ENCODE measurements at regions not wholly inside any gene's neighbourhood (a gene's known extent, or its start where the extent isn't known, plus 50 kb on each side); places are given as distances from the start of the nearest gene placed in this dataset.

- no peak for TF ChIP-seq CTCF (conservative IDR thresholded peaks at IDR 0.05; ENCODE audit: low read length)
- no peak for TF ChIP-seq EZH2phosphoT487 (IDR thresholded peaks at IDR 0.05; ENCODE audit: borderline replicate concordance)
These were observed 246.2 kb upstream of the NRSN1 start for GRCh38 chr6:23879816-23880215.

Measured in Loucy (cell line).